SK-N-SH (cell line): ENCODE measurements at regions not wholly inside any gene's neighbourhood (a gene's known extent, or its start where the extent isn't known, plus 50 kb on each side); places are given as distances from the start of the nearest gene placed in this dataset.

Experiments used
- EZH2phosphoT487 ChIP-seq: fragments of 200-600 bp; sonication (generic); IDR thresholded peaks from 2 replicates; pipeline ENCODE4 v1.6.1; 2017; ENCODE audit warnings: low read depth, mixed run types, mild to moderate bottlenecking, antibody characterized with exemption, moderate library complexity, borderline replicate concordance
- TAF1 ChIP-seq: IDR thresholded peaks from 2 replicates; pipeline ENCODE4 v1.6.1; 2012; ENCODE audit warnings: low read depth, mild to moderate bottlenecking, low read length, moderate library complexity, borderline replicate concordance
- TCF12 ChIP-seq: IDR thresholded peaks from 2 replicates; pipeline ENCODE4 v1.4.0; 2012
- USF2 ChIP-seq: fragments of 150-350 bp; IDR thresholded peaks from 2 replicates; pipeline ENCODE4 v1.6.1; 2017; ENCODE audit warnings: antibody characterized with exemption, low read length, low read depth, borderline replicate concordance
- TF ChIP-seq, protein P1 (sequence below): fragments of 200-600 bp; sonication (generic); IDR thresholded peaks from 2 replicates; pipeline ENCODE4 v1.6.1; 2017; ENCODE audit warnings: antibody characterized with exemption, mild to moderate bottlenecking, moderate library complexity

DNA sequence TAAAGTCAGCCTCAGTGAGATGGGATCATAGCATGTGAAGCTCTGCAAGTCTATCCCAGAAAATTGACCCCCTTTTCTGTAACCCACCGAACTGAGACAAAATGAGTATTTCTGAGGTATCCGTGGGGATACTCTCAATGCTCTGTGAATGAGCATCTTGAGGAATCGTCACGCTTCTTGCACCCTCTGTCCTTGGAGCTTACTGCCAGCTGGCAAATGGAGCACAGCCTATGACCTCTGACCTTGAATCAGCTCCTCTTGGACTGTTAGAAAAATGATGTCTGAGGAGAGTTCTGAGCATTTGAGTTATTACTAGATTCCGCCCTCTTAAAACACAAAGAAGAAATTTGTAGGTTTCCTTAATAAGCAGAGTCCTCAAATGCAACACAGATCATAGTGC, 342.1 kb downstream of the ZFHX3 start:
- no peak for TF ChIP-seq USF2
- TF ChIP-seq EZH2phosphoT487, result no peak
- no peak for TF ChIP-seq TAF1
- TF ChIP-seq, protein P1, sequence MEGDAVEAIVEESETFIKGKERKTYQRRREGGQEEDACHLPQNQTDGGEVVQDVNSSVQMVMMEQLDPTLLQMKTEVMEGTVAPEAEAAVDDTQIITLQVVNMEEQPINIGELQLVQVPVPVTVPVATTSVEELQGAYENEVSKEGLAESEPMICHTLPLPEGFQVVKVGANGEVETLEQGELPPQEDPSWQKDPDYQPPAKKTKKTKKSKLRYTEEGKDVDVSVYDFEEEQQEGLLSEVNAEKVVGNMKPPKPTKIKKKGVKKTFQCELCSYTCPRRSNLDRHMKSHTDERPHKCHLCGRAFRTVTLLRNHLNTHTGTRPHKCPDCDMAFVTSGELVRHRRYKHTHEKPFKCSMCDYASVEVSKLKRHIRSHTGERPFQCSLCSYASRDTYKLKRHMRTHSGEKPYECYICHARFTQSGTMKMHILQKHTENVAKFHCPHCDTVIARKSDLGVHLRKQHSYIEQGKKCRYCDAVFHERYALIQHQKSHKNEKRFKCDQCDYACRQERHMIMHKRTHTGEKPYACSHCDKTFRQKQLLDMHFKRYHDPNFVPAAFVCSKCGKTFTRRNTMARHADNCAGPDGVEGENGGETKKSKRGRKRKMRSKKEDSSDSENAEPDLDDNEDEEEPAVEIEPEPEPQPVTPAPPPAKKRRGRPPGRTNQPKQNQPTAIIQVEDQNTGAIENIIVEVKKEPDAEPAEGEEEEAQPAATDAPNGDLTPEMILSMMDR, result no peak
- no peak for TF ChIP-seq TCF12
